ENCODE measurements at regions not wholly inside any gene's neighbourhood (a gene's known extent, or its start where the extent isn't known, plus 50 kb on each side); places are given as distances from the start of the nearest gene placed in this dataset.

GRCh38 chr2:193583638-193584400 lies 1389.1 kb upstream of the TMEFF2 start:
- no peak for TF ChIP-seq CTCF (IDR thresholded peaks at IDR 0.05; ENCODE audit: insufficient read depth, low read length)
- H3K4me3 ChIP-seq (ENCODE audit: low read depth, low read length) = no peak overlapping the region
- peak; percentile 17 for DNase-seq (ENCODE audit: low read depth)

- no peak for TF ChIP-seq CTCF (IDR thresholded peaks at IDR 0.05; ENCODE audit: insufficient read depth, low read length)
- H3K4me3 ChIP-seq (ENCODE audit: low read depth, low read length) = no peak overlapping the region
- no peak for DNase-seq (ENCODE audit: low read depth)
These were observed 1387.1 kb upstream of the TMEFF2 start for GRCh38 chr2:193581807-193582206.

DNA sequence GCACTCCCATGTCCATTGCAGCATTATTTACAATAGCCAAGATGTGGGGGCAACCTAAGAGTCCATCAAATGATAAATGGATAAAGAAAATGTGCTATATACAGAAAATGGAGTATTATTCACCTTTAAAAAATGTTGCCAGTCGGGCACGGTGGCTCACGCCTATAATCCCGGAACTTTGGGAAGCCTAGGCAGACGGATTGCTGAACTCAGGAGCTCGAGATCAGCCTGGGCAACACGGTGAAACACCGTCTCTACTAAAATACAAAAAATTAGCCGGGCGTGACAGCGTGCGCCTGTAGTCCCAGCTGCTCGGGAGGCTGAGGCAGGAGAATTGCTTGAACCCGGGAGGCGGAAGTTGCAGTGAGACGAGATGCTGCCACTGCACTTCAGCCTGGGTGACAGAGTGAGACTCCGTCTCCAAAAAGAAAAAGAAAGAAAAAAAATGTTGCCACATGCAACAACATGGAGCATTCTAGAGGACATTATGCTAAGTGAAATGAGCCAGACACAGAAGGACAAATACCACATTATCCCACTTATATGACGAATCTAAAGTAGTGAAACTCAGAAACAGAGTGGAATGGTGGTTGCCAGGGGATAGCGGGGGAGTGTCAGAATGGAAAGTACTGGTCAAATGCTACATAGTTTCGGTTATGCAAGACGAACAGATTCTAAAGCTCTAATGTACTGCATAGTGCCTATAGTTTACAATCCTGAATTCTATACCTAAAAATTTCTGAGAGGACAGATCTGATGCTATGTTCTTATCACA lies 1385.6 kb upstream of the TMEFF2 start:
- DNase-seq (ENCODE audit: low read depth) = no peak
- no peak overlapping the region for H3K4me3 ChIP-seq (ENCODE audit: low read depth, low read length)
- no peak for TF ChIP-seq CTCF (IDR thresholded peaks at IDR 0.05; ENCODE audit: insufficient read depth, low read length)

- DNase-seq (ENCODE audit: low read depth) = no peak
- no peak overlapping the region for H3K4me3 ChIP-seq (ENCODE audit: low read depth, low read length)
- TF ChIP-seq CTCF (IDR thresholded peaks at IDR 0.05; ENCODE audit: insufficient read depth, low read length) = no peak
These were observed 1372.2 kb upstream of the TMEFF2 start for GRCh38 chr2:193566886-193567285.

- no peak overlapping the region for H3K4me3 ChIP-seq (ENCODE audit: low read depth, low read length)
- no peak for TF ChIP-seq CTCF (IDR thresholded peaks at IDR 0.05; ENCODE audit: insufficient read depth, low read length)
- DNase-seq (ENCODE audit: low read depth) = peak; percentile 27
These were observed 1371.5 kb upstream of the TMEFF2 start for GRCh38 chr2:193566276-193566675.

GRCh38 chr2:193562031-193562430 lies 1367.3 kb upstream of the TMEFF2 start:
- DNase-seq (ENCODE audit: low read depth) = no peak
- no peak for TF ChIP-seq CTCF (IDR thresholded peaks at IDR 0.05; ENCODE audit: insufficient read depth, low read length)
- H3K4me3 ChIP-seq (ENCODE audit: low read depth, low read length) = no peak overlapping the region

Measured in fibroblast of the aortic adventitia (primary cell).